Naive thymus-derived CD8-positive, alpha-beta T cell (primary cell): ENCODE measurements at regions not wholly inside any gene's neighbourhood (a gene's known extent, or its start where the extent isn't known, plus 50 kb on each side); places are given as distances from the start of the nearest gene placed in this dataset.

Experiments used
- ATAC-seq, 2 donors: fragments of 150-1000 bp; cut with Tn5 transposase in 1 of 2; sonication (Bioruptor Pico), chemical (Tn5 transposase) in 1 of 2; 1 replicate in 1 of 2; 2 replicates in 1 of 2; pipeline ENCODE4 v1.10.0; 2021; ENCODE audit warnings: mild to moderate bottlenecking in 2 of 2, moderate library complexity in 2 of 2
- POLR2A ChIA-PET: fragments of 350-600 bp; sonication (Branson Sonifier 250); formaldehyde crosslinking; loops from one replicate; lab custom pipeline; 2021; ENCODE audit warnings: antibody characterized with exemption; lab: Charles Lee
- DNase-seq, 10 donors: peaks; one replicate each; pipeline versions ENCODE4 v3.0.0 to v3.0.0-alpha.2; 2020 to 2022
- H3K27ac Mint-ChIP-seq, 10 donors: one replicate each; pipeline ENCODE4 v1.8.0; 2020 to 2022; ENCODE audit warnings: mild to moderate bottlenecking in 10 of 10, mixed read lengths in 10 of 10, moderate library complexity in 4 of 10, inconsistent platforms in 1 of 10
- H3K27me3 Mint-ChIP-seq, 5 donors: one replicate each; pipeline ENCODE4 v1.8.0; 2021 to 2022; ENCODE audit warnings: mixed read lengths in 5 of 5
- H3K36me3 Mint-ChIP-seq, 3 donors: one replicate each; pipeline ENCODE4 v1.8.0; 2020 to 2022; ENCODE audit warnings: mixed read lengths in 3 of 3, mild to moderate bottlenecking in 2 of 3, inconsistent platforms in 1 of 3
- H3K4me1 Mint-ChIP-seq, 4 donors: one replicate each; pipeline ENCODE4 v1.8.0; 2021 to 2022; ENCODE audit warnings: mixed read lengths in 4 of 4
- H3K4me3 Mint-ChIP-seq, 10 donors: one replicate each; pipeline ENCODE4 v1.8.0; 2020 to 2022; ENCODE audit warnings: mild to moderate bottlenecking in 10 of 10, mixed read lengths in 10 of 10, moderate library complexity in 6 of 10, inconsistent platforms in 1 of 10
- H3K9me3 Mint-ChIP-seq, 9 donors: one replicate each; pipeline ENCODE4 v1.8.0; 2020 to 2022; ENCODE audit warnings: mixed read lengths in 9 of 9, mild to moderate bottlenecking in 3 of 9, inconsistent platforms in 1 of 9, moderate library complexity in 1 of 9

GRCh38 chr5:4254736-4255135, 659.1 kb downstream of the IRX1 start:
- ATAC-seq (no peak), DNase-seq (no peak)
- no peak overlapping the region for H3K4me3 Mint-ChIP-seq
- no peak overlapping the region for H3K27ac Mint-ChIP-seq
- no peaks in the 10 kb centered on the region for H3K4me1 Mint-ChIP-seq
- peaks cover 0 to 19% (median 0%) of the 10 kb centered on the region in 9 donors for H3K9me3 Mint-ChIP-seq
- POLR2A ChIA-PET = no interaction called here
- H3K36me3 Mint-ChIP-seq = no peaks in the 10 kb centered on the region
- peaks cover 0 to 3% (median 0%) of the 10 kb centered on the region in 5 donors for H3K27me3 Mint-ChIP-seq

DNA sequence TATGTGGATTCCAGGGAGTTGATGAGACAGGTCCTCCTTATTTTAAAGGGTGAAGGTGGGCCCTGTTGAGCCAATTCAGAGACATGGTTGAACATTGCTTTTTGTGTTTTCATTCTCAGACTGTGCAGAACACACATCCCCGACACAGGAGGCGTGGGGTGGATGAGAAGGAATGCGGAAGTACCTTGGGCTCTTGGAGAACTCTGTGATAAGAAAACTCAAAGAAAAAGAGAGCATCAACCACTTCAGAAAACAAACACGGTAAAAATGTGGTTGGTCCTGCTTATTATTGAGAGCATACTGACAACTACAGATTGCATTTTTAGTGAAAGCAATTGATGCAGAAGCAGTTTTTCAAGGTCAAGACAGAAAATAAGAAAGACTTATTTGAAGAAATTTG, 659.8 kb downstream of the IRX1 start:
- Mint-ChIP-seq H3K9me3 (peaks cover 0 to 19% (median 0%) of the 10 kb centered on the region in 9 donors), H3K4me1 (no peaks in the 10 kb centered on the region), H3K27me3 (peaks cover 0 to 3% (median 0%) of the 10 kb centered on the region in 5 donors), H3K4me3 (no peak overlapping the region), H3K36me3 (no peaks in the 10 kb centered on the region), H3K27ac (no peak overlapping the region)
- no peak for ATAC-seq
- POLR2A ChIA-PET = no interaction called here
- no peak for DNase-seq

DNA sequence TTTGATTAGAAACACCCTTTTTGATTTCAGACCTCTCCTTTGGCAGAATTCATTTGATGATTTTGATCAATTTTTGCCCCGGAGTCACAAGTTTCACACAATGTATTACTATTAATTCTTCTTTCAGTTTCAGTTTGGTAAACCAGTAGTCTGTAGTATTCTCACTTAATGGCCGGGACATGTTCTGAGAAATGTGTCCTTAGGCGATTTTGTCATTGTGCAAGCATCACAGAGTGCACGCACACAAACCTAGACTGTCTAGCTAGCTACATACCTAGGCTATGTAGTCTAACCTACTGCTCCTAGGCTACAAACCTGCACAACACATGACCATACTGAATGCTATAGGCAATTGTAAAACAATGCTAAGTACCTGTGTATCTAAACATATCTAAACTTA, 662.5 kb downstream of the IRX1 start:
- H3K4me3 Mint-ChIP-seq = no peak overlapping the region
- peaks cover 0 to 3% (median 0%) of the 10 kb centered on the region in 5 donors for H3K27me3 Mint-ChIP-seq
- ATAC-seq = no peak
- H3K36me3 Mint-ChIP-seq = no peaks in the 10 kb centered on the region
- no peak overlapping the region for H3K27ac Mint-ChIP-seq
- H3K4me1 Mint-ChIP-seq = no peaks in the 10 kb centered on the region
- peaks cover 0 to 14% (median 0%) of the 10 kb centered on the region in 9 donors for H3K9me3 Mint-ChIP-seq
- DNase-seq = no peak
- POLR2A ChIA-PET = no interaction called here

DNA sequence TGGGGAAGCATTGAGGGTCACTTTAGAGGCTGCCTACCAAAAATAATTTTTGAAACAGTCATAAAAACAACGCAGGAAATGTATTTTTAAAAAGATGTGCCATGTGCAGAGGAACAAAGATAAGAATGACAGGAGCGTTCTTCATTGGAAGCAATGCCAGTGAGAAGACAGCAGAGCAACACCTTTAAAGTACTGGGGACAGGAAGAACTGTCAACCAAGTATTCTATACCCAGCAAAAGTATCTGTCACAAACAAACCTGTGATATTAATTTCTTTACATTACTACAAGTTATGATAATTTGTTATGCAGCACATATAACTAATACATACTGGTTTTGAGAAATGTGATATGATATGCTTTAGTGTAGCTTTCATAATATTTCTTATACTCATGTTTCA, 675.6 kb downstream of the IRX1 start:
- POLR2A ChIA-PET = no interaction called here
- H3K4me3 Mint-ChIP-seq = no peak overlapping the region
- no peak for ATAC-seq

DNA sequence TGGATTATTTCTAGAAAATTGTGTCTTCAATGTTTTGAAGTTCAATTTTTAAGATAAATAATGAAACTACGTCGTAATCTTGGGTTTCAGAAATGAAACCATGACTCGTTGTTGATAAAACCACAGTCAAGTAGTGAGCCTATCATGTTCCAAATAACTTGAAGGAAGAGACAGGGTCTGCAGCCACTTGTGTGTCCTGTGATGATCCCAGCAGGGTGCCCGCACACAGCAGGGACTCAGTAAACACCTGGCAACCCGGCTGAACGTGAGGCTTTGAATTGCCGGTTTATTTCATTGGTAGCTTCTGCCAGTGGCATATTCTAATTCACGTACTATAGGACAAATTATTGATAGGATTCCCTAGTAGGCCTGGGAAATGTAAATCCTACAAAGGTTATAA, 679.6 kb downstream of the IRX1 start:
- POLR2A ChIA-PET = no interaction called here
- no peaks in the 10 kb centered on the region for H3K4me1 Mint-ChIP-seq
- peaks cover 0 to 25% (median 15%) of the 10 kb centered on the region in 9 donors for H3K9me3 Mint-ChIP-seq
- no peak overlapping the region for H3K4me3 Mint-ChIP-seq
- ATAC-seq (no peak), DNase-seq (no peak)
- H3K36me3 Mint-ChIP-seq = peaks cover 0 to 5% (median 2%) of the 10 kb centered on the region in 3 donors
- no peaks in the 10 kb centered on the region for H3K27me3 Mint-ChIP-seq
- no peak overlapping the region for H3K27ac Mint-ChIP-seq

More for the DNA sequence above, 675.6 kb downstream of the IRX1 start:
- Mint-ChIP-seq H3K36me3 (peaks cover 0 to 13% (median 2%) of the 10 kb centered on the region in 3 donors), H3K27me3 (no peaks in the 10 kb centered on the region), H3K4me1 (no peaks in the 10 kb centered on the region), H3K27ac (no peak overlapping the region), H3K9me3 (peaks cover 8 to 39% (median 22%) of the 10 kb centered on the region in 9 donors)
- DNase-seq = no peak

DNA sequence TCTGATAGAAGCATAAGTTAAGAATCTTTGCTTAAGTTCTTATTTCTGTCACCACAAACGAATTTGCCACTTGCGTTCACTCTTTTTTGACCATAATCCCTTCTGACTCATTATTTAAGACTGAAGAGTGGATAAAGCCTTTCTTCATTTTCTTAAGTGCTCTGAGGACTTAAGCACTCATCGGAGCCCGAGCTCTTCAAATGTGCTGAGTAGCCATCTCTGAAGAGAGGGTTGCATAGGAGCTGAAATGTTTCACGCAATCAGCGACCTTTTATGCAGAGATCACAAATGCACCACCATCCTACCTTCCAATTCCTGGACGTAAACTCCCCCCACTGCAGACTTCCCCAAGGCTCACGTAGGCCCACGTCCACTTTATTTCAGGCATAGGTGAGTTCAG, 699.2 kb downstream of the IRX1 start:
- H3K27ac Mint-ChIP-seq = no peak overlapping the region
- POLR2A ChIA-PET = no interaction called here
- no peak for DNase-seq

DNA sequence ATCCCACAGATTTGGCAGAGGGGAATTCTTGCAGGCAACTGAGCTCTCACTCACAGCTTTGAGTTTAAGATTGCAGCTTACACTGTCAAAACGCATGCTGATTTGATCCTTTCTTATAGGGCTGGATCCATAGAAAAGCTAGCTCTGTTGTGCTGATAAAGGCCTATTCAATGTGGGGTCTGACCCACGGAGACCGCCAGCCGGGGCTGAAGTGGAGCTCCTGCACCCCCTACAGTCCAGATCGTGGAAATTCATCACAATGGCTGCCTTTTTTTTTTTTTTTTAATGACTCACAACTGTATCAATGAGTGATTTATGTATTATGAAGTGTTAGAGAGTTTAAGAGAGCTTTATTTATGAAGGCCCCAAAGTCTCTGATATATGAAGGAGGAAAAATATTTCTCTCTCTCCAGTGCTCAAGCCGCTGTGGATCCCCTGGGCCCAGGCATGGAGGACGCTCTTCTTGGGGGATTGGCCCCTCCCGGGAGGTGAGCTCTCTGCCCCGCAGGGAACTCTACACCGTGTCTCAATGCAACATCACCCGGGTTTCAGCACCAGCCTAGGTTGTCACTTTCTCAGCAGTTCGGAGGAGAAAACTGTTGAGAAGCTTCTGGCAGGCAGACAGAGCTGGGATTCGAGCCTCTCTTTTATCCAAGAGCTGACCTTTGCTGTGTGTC, 700.2 kb downstream of the IRX1 start:
- Mint-ChIP-seq H3K27ac (no peak overlapping the region), H3K4me3 (no peak overlapping the region), H3K4me1 (no peaks in the 10 kb centered on the region), H3K36me3 (no peaks in the 10 kb centered on the region), H3K27me3 (no peaks in the 10 kb centered on the region), H3K9me3 (peaks cover 0 to 4% (median 3%) of the 10 kb centered on the region in 9 donors)
- DNase-seq = no peak
- ATAC-seq = no peak
- POLR2A ChIA-PET = no interaction called here

More for the DNA sequence above, 699.2 kb downstream of the IRX1 start:
- no peaks in the 10 kb centered on the region for H3K36me3 Mint-ChIP-seq
- H3K4me3 Mint-ChIP-seq = no peak overlapping the region
- peaks cover 0 to under 1% (median 0%) of the 10 kb centered on the region in 5 donors for H3K27me3 Mint-ChIP-seq
- H3K4me1 Mint-ChIP-seq = peaks cover 0 to 3% (median 0%) of the 10 kb centered on the region in 4 donors
- H3K9me3 Mint-ChIP-seq = peaks cover 0 to 7% (median 3%) of the 10 kb centered on the region in 9 donors
- ATAC-seq = no peak

- ATAC-seq (no peak), DNase-seq (no peak)
- no peaks in the 10 kb centered on the region for H3K27me3 Mint-ChIP-seq
- no peaks in the 10 kb centered on the region for H3K4me1 Mint-ChIP-seq
- peaks cover 0 to 12% (median 1%) of the 10 kb centered on the region in 9 donors for H3K9me3 Mint-ChIP-seq
- POLR2A ChIA-PET = no interaction called here
- H3K27ac Mint-ChIP-seq = no peak overlapping the region
- no peaks in the 10 kb centered on the region for H3K36me3 Mint-ChIP-seq
- no peak overlapping the region for H3K4me3 Mint-ChIP-seq
These were observed 710.4 kb downstream of the IRX1 start for GRCh38 chr5:4306057-4306456.

DNA sequence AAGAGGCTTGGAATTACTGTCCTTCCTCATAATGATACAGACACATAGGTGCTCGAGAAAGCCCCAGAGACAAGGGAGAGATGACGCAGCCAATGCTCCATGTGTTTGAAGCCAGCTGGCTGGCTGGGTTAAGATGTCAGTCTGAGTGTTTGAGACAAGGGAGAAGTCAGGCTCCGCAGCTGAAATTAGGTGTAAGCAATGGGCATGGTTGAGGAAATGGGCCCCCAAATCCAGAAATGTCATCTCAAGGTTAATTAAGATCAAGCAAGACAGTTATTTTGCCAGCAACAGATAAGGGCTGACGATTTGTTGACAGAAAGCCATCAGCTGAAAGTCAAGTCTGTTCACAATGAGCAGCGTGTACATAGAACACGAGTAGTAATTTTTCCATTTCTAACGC, 713.4 kb downstream of the IRX1 start:
- DNase-seq (no peak), ATAC-seq (no peak)
- Mint-ChIP-seq H3K4me3 (no peak overlapping the region), H3K27ac (no peak overlapping the region), H3K36me3 (no peaks in the 10 kb centered on the region), H3K4me1 (no peaks in the 10 kb centered on the region), H3K27me3 (no peaks in the 10 kb centered on the region), H3K9me3 (peaks cover 0 to 26% (median 4%) of the 10 kb centered on the region in 9 donors)
- POLR2A ChIA-PET = no interaction called here

DNA sequence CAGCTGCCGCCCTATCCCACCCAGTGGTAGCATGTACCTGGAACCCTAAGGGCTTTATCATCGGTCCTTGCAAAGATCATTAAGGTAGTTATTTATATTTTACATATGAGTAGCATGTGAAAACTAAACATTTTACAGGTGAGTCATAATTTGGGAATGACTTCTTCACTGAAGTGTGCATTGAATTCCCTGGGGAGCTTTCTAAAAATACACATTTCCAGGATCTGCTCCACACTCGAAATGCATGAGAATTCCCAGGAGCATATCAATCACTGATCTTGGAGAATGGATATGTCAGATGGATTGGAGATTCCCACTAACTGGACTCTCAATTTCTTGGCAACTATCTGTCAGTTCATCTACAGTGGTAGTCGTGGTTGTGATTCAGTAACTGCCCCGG, 717.5 kb downstream of the IRX1 start:
- POLR2A ChIA-PET = no interaction called here

DNA sequence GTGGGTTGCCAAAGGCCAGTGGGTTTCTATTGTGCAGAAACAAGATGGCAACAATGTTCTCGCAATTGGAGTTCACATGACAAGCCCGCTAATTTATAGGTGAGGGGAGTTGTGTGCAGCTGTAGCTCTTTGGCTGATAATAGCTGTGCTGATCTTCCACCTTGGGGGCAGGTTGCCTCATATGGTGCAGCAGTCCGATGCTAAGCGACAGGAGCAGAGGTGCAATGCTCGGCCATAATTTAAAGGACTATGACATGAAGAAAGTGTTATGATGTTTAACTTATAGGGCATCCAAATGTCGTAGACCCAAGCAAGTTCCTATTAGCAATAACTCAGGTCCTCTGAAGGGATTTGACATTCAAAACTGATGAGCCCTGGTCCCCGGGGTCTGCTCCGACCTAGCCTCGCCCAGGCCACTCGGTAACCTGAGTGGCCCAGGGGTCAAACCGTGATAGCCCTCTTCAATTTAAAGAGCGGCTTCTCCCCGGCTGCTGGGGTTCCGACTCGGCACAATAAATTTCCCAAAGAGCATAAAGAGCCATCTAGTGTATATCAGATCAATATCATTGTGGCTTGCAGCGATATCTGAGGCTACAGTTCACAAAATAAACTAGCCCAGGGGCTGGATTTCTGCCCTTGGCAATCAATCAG, 724.0 kb downstream of the IRX1 start:
- peaks cover 0 to 12% (median 0%) of the 10 kb centered on the region in 5 donors for H3K27me3 Mint-ChIP-seq
- ATAC-seq = no peak
- H3K4me3 Mint-ChIP-seq = no peak overlapping the region
- H3K4me1 Mint-ChIP-seq = no peaks in the 10 kb centered on the region
- peaks cover 5 to 29% (median 13%) of the 10 kb centered on the region in 9 donors for H3K9me3 Mint-ChIP-seq
- no peaks in the 10 kb centered on the region for H3K36me3 Mint-ChIP-seq
- POLR2A ChIA-PET = no interaction called here
- DNase-seq = no peak
- H3K27ac Mint-ChIP-seq = no peak overlapping the region

More for the DNA sequence above, 717.5 kb downstream of the IRX1 start:
- H3K4me3 Mint-ChIP-seq = no peak overlapping the region
- peaks cover 0 to 21% (median 5%) of the 10 kb centered on the region in 9 donors for H3K9me3 Mint-ChIP-seq
- no peak overlapping the region for H3K27ac Mint-ChIP-seq
- DNase-seq = no peak
- peaks cover 0 to 7% (median 0%) of the 10 kb centered on the region in 5 donors for H3K27me3 Mint-ChIP-seq
- ATAC-seq = no peak
- H3K36me3 Mint-ChIP-seq = no peaks in the 10 kb centered on the region
- no peaks in the 10 kb centered on the region for H3K4me1 Mint-ChIP-seq

DNA sequence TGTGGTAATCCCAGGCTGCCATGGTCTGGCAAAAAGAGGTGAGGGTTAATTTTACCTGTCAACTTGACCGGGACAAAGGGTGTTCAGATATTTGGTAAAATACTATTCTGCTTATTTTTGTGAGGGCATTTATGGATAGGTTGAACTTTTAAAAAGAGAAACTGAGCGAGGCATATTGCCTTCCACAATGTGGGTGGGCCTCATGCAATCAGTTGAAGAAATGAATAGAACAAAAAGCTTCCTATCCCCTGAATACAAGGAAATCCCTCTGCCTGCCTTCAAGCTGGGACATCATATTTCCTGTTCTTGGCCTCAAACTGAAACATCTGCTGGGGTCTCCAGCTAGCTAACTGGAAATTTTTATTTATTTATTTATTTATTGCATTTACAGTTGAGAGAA, 734.7 kb downstream of the IRX1 start:
- Mint-ChIP-seq H3K4me1 (no peaks in the 10 kb centered on the region), H3K27me3 (no peaks in the 10 kb centered on the region), H3K36me3 (no peaks in the 10 kb centered on the region), H3K27ac (no peak overlapping the region), H3K4me3 (no peak overlapping the region), H3K9me3 (peaks cover 0 to 19% (median 5%) of the 10 kb centered on the region in 9 donors)
- POLR2A ChIA-PET = no interaction called here
- DNase-seq = no peak
- ATAC-seq = no peak

GRCh38 chr5:4335078-4335477, 739.4 kb downstream of the IRX1 start:
- Mint-ChIP-seq H3K4me1 (no peaks in the 10 kb centered on the region), H3K4me3 (no peak overlapping the region), H3K36me3 (no peaks in the 10 kb centered on the region), H3K27ac (no peak overlapping the region), H3K9me3 (peaks cover 0 to 12% (median 3%) of the 10 kb centered on the region in 9 donors), H3K27me3 (no peaks in the 10 kb centered on the region)
- DNase-seq (no peak), ATAC-seq (no peak)
- POLR2A ChIA-PET = no interaction called here
